ENCODE measurements at regions not wholly inside any gene's neighbourhood (a gene's known extent, or its start where the extent isn't known, plus 50 kb on each side); places are given as distances from the start of the nearest gene placed in this dataset.

- H3K4me2 ChIP-seq (ENCODE audit: insufficient read depth, low read length), result no peak overlapping the region
- ChIA-PET POLR2A (interaction anchor here (0.6 kb wide), 1 partner anchor 42 kb away, joined by 3 read pairs; no protein-coding TSS in a partner anchor), CTCF (ENCODE audit: low intra/inter-chr PET ratio) (interaction anchor here (0.5 to 0.6 kb wide), 2 partner anchors 413 to 673 kb away, joined by 3 read pairs; no protein-coding TSS in a partner anchor)
- H3K79me2 ChIP-seq (ENCODE audit: control insufficient read depth, insufficient read depth, low read length), result no peaks in the 10 kb centered on the region
- H3K27me3 ChIP-seq (ENCODE audit: control insufficient read depth in 2 of 2, insufficient read depth in 2 of 2, low read length in 2 of 2), result peaks cover 0 to 6% of the 10 kb centered on the region in 2 experiments; a peak in 3 of 5 replicates
- in situ Hi-C loops (cut with MboI), result no loop called here
- no peak overlapping the region for H2AFZ ChIP-seq (ENCODE audit: low read depth, low read length)
- H3K4me1 ChIP-seq (replicated peaks in 1 of 2; ENCODE audit: control insufficient read depth in 2 of 2, insufficient read depth in 2 of 2, low read length in 2 of 2), result peaks cover 0 to 8% of the 10 kb centered on the region in 2 experiments; a peak in 3 of 5 replicates
- ATAC-seq (peak; percentile 66), DNase-seq (ENCODE audit: extremely low read depth in 1 of 4, low spot score in 3 of 4) (peak in 3 of 4 experiments; percentile 6 to 13 (median 9)), FAIRE-seq (no peak)
- no TSS peak for BruUV-seq (replicated peaks)
- H4K20me1 ChIP-seq (replicated peaks; ENCODE audit: control insufficient read depth, insufficient read depth, low read length), result no peaks in the 10 kb centered on the region
- 20% methylated on average over 8 of the region's 8 CpGs for WGBS (ENCODE audit: insufficient coverage, low coverage, missing lambda C conversion rate)
- H3K9ac ChIP-seq (ENCODE audit: insufficient read depth in 1 of 2, low read depth in 2 of 2, low read length in 2 of 2), result no peak overlapping the region
- H3K9me1 ChIP-seq (ENCODE audit: control insufficient read depth, insufficient read depth, low read length), result no peaks in the 10 kb centered on the region
- H3K27ac ChIP-seq (ENCODE audit: extremely low read depth, low read depth, low read length), result no peak overlapping the region
- H3K4me3 ChIP-seq, result no peak overlapping the region
- no peaks in the 10 kb centered on the region for H3K36me3 ChIP-seq (ENCODE audit: control insufficient read depth, insufficient read depth, low read length)
- no peaks in the 10 kb centered on the region for H3K9me3 ChIP-seq (replicated peaks; ENCODE audit: control insufficient read depth, insufficient read depth, low read depth, low read length)
- intact Hi-C loops (cut with micrococcal nuclease), result no loop called here
- no peak for TF ChIP-seq ZNF561 (CRISPR knock-in tag; conservative IDR thresholded peaks at IDR 0.05)
- TF ChIP-seq ARID3A (IDR thresholded peaks at IDR 0.05; ENCODE audit: borderline replicate concordance, low read depth, low read length), result no peak
- no peak for TF ChIP-seq ZSCAN32 (CRISPR knock-in tag; IDR thresholded peaks at IDR 0.05)
- TF ChIP-seq ZNF197 (CRISPR knock-in tag; IDR thresholded peaks at IDR 0.05; ENCODE audit: low read depth), result no peak
- no peak for TF ChIP-seq ZBTB1 (CRISPR knock-in tag; IDR thresholded peaks at IDR 0.05; ENCODE audit: borderline replicate concordance, low read depth)
- TF ChIP-seq CEBPB (tag; IDR thresholded peaks at IDR 0.05), result no peak
- TF ChIP-seq NR3C1 (CRISPR knock-in tag; IDR thresholded peaks at IDR 0.05), result no peak
- TF ChIP-seq MTA1 (IDR thresholded peaks at IDR 0.05; ENCODE audit: borderline replicate concordance), result no peak
- no peak for TF ChIP-seq ZC3H4 (CRISPR knock-in tag; IDR thresholded peaks at IDR 0.05; ENCODE audit: borderline replicate concordance)
- TF ChIP-seq BACH1 (tag; IDR thresholded peaks at IDR 0.05), result 0 out of 2 replicates have a peak, but pooled peaks have one; percentile 3
- TF ChIP-seq ZNF592 (IDR thresholded peaks at IDR 0.05), result no peak
- peak; percentile 33 to 40 for TF ChIP-seq RAD21 (CRISPR knock-in tag; conservative IDR thresholded peaks at IDR 0.05 in 1 of 2, IDR thresholded peaks at IDR 0.05 in 1 of 2)
These were observed 214.0 kb downstream of the CYP26B1 start for GRCh38 chr2:71933467-71934319.

Measured in K562 (cell line).